ENCODE measurements at regions not wholly inside any gene's neighbourhood (a gene's known extent, or its start where the extent isn't known, plus 50 kb on each side); places are given as distances from the start of the nearest gene placed in this dataset.
A peak's percentile ranks its signal among the peaks of the same experiment; 100 is the strongest.

GRCh38 chr20:1764136-1765033, 106.8 kb upstream of the SIRPG start:
- Histone ChIP-seq H3K36me3 (ENCODE audit: insufficient read depth, low read length, poor library complexity, severe bottlenecking) (no peaks in the 10 kb centered on the region), H3K27ac (ENCODE audit: low read depth, low read length, poor library complexity, severe bottlenecking) (no peak overlapping the region), H3K4me1 (ENCODE audit: insufficient read depth, low read length, poor library complexity, severe bottlenecking) (no peaks in the 10 kb centered on the region), H3K9me3 (ENCODE audit: low read depth, low read length, poor library complexity, severe bottlenecking) (no peaks in the 10 kb centered on the region), H3K4me3 (ENCODE audit: low read depth, low read length, poor library complexity, severe bottlenecking) (peak overlapping the region; percentile 14), H3K27me3 (replicated peaks; ENCODE audit: insufficient read depth, low read depth, low read length, poor library complexity) (no peaks in the 10 kb centered on the region)
- intact Hi-C loops (cut with micrococcal nuclease; ENCODE audit: unreplicated experiment): loop anchor here (2.0 kb wide), 2 partner anchors 408 to 688 kb away; no protein-coding TSS in a partner anchor
- BruUV-seq (replicated peaks): no TSS peak
- CTCF ChIA-PET: interaction anchor here (0.8 to 2.7 kb wide), 4 partner anchors 13 to 408 kb away, joined by 4 to 9 read pairs (median 5); no protein-coding TSS in a partner anchor
- DNase-seq (ENCODE audit: low spot score): peak; percentile 85
- TF ChIP-seq EZH2 (IDR thresholded peaks at IDR 0.05; ENCODE audit: borderline replicate concordance, low read depth, low read length, poor library complexity, severe bottlenecking): no peak
- TF ChIP-seq CTCF (conservative IDR thresholded peaks at IDR 0.05; ENCODE audit: low read depth, low read length): peak; percentile 84
- POLR2A ChIA-PET (ENCODE audit: low non-redundant PET): no interaction called here

- no peaks in the 10 kb centered on the region for H3K27me3 ChIP-seq (replicated peaks; ENCODE audit: insufficient read depth, low read depth, low read length, poor library complexity)
- ChIA-PET POLR2A (ENCODE audit: low non-redundant PET) (no interaction called here), CTCF (no interaction called here)
- H3K4me3 ChIP-seq (ENCODE audit: low read depth, low read length, poor library complexity, severe bottlenecking): no peak overlapping the region
- no TSS peak for BruUV-seq (replicated peaks)
- no peak for DNase-seq (ENCODE audit: low spot score)
- no peaks in the 10 kb centered on the region for H3K9me3 ChIP-seq (ENCODE audit: low read depth, low read length, poor library complexity, severe bottlenecking)
- intact Hi-C loops (cut with micrococcal nuclease; ENCODE audit: unreplicated experiment): no loop called here
- no peaks in the 10 kb centered on the region for H3K36me3 ChIP-seq (ENCODE audit: insufficient read depth, low read length, poor library complexity, severe bottlenecking)
- H3K4me1 ChIP-seq (ENCODE audit: insufficient read depth, low read length, poor library complexity, severe bottlenecking): no peaks in the 10 kb centered on the region
- TF ChIP-seq EZH2 (IDR thresholded peaks at IDR 0.05; ENCODE audit: borderline replicate concordance, low read depth, low read length, poor library complexity, severe bottlenecking): no peak
- TF ChIP-seq CTCF (conservative IDR thresholded peaks at IDR 0.05; ENCODE audit: low read depth, low read length): no peak
- no peak overlapping the region for H3K27ac ChIP-seq (ENCODE audit: low read depth, low read length, poor library complexity, severe bottlenecking)
These were observed 104.0 kb upstream of the SIRPG start for GRCh38 chr20:1761598-1761997.

- H3K4me3 ChIP-seq (ENCODE audit: low read depth, low read length, poor library complexity, severe bottlenecking): no peak overlapping the region
- no peak overlapping the region for H3K27ac ChIP-seq (ENCODE audit: low read depth, low read length, poor library complexity, severe bottlenecking)
- H3K9me3 ChIP-seq (ENCODE audit: low read depth, low read length, poor library complexity, severe bottlenecking): no peaks in the 10 kb centered on the region
- ChIA-PET CTCF (no interaction called here), POLR2A (ENCODE audit: low non-redundant PET) (no interaction called here)
- no peaks in the 10 kb centered on the region for H3K27me3 ChIP-seq (replicated peaks; ENCODE audit: insufficient read depth, low read depth, low read length, poor library complexity)
- BruUV-seq (replicated peaks): no TSS peak
- H3K4me1 ChIP-seq (ENCODE audit: insufficient read depth, low read length, poor library complexity, severe bottlenecking): no peaks in the 10 kb centered on the region
- H3K36me3 ChIP-seq (ENCODE audit: insufficient read depth, low read length, poor library complexity, severe bottlenecking): no peaks in the 10 kb centered on the region
- DNase-seq (ENCODE audit: low spot score): peak; percentile 33
- TF ChIP-seq CTCF (conservative IDR thresholded peaks at IDR 0.05; ENCODE audit: low read depth, low read length): no peak
- TF ChIP-seq EZH2 (IDR thresholded peaks at IDR 0.05; ENCODE audit: borderline replicate concordance, low read depth, low read length, poor library complexity, severe bottlenecking): no peak
- intact Hi-C loops (cut with micrococcal nuclease; ENCODE audit: unreplicated experiment): no loop called here
These were observed 103.5 kb upstream of the SIRPG start for GRCh38 chr20:1761116-1761515.
